ENCODE measurements at regions not wholly inside any gene's neighbourhood (a gene's known extent, or its start where the extent isn't known, plus 50 kb on each side); places are given as distances from the start of the nearest gene placed in this dataset.
A peak's percentile ranks its signal among the peaks of the same experiment; 100 is the strongest.
"Not testable (repeated sequence)": the region's sequence is repeated elsewhere in the genome, so short reads cannot be mapped to it uniquely, and the experiment has no call there.

- DNase-seq, result not testable (repeated sequence)
Observed at GRCh38 chr22:22756551-22757201, 112.3 kb downstream of the GGTLC2 start.

GRCh38 chr22:22758101-22758807, 113.8 kb downstream of the GGTLC2 start:
- DNase-seq, result not testable (repeated sequence)

- no peak for DNase-seq
Observed at GRCh38 chr22:22759371-22759770, 115.0 kb downstream of the GGTLC2 start.

- DNase-seq, result no peak
Observed at GRCh38 chr22:22759889-22760546, 115.6 kb downstream of the GGTLC2 start.

- no peak for DNase-seq
Observed at GRCh38 chr22:22761606-22761962, 117.2 kb downstream of the GGTLC2 start.

- no peak for DNase-seq
Observed at GRCh38 chr22:22761963-22762772, 117.8 kb downstream of the GGTLC2 start.

- no peak for DNase-seq
Observed at GRCh38 chr22:22763512-22763911, 119.1 kb downstream of the GGTLC2 start.

- no peak for DNase-seq
Observed at GRCh38 chr22:22764085-22764484, 119.7 kb downstream of the GGTLC2 start.

- no peak for DNase-seq
Observed at GRCh38 chr22:22767876-22768602, 119.6 kb upstream of the IGLL5 start.

- no peak for DNase-seq
Observed at GRCh38 chr22:22768885-22769284, 118.7 kb upstream of the IGLL5 start.

GRCh38 chr22:22769434-22770279, 118.0 kb upstream of the IGLL5 start:
- DNase-seq, result no peak

GRCh38 chr22:22770280-22770871, 117.2 kb upstream of the IGLL5 start:
- DNase-seq, result peak in 2 of 3 donors; percentile 10 to 25

- no peak for DNase-seq
Observed at GRCh38 chr22:22770881-22771280, 116.7 kb upstream of the IGLL5 start.

GRCh38 chr22:22771696-22772377, 115.8 kb upstream of the IGLL5 start:
- no peak for DNase-seq

GRCh38 chr22:22772396-22772795, 115.2 kb upstream of the IGLL5 start:
- no peak for DNase-seq

- DNase-seq, result no peak
Observed at GRCh38 chr22:22772883-22773282, 114.7 kb upstream of the IGLL5 start.

- no peak for DNase-seq
Observed at GRCh38 chr22:22773427-22773826, 114.2 kb upstream of the IGLL5 start.

GRCh38 chr22:22773979-22774604, 113.5 kb upstream of the IGLL5 start:
- DNase-seq, result no peak

GRCh38 chr22:22774762-22775161, 112.9 kb upstream of the IGLL5 start:
- DNase-seq, result not testable (repeated sequence)
